Smooth muscle cell of the brain vasculature (primary cell): ENCODE measurements at regions not wholly inside any gene's neighbourhood (a gene's known extent, or its start where the extent isn't known, plus 50 kb on each side); places are given as distances from the start of the nearest gene placed in this dataset.
"Not testable (repeated sequence)": the region's sequence is repeated elsewhere in the genome, so short reads cannot be mapped to it uniquely, and the experiment has no call there.

Experiments used
- DNase-seq: peaks from one replicate; pipeline ENCODE4 v3.0.0-alpha.2; 2012; ENCODE audit warnings: low read depth, low spot score

DNA sequence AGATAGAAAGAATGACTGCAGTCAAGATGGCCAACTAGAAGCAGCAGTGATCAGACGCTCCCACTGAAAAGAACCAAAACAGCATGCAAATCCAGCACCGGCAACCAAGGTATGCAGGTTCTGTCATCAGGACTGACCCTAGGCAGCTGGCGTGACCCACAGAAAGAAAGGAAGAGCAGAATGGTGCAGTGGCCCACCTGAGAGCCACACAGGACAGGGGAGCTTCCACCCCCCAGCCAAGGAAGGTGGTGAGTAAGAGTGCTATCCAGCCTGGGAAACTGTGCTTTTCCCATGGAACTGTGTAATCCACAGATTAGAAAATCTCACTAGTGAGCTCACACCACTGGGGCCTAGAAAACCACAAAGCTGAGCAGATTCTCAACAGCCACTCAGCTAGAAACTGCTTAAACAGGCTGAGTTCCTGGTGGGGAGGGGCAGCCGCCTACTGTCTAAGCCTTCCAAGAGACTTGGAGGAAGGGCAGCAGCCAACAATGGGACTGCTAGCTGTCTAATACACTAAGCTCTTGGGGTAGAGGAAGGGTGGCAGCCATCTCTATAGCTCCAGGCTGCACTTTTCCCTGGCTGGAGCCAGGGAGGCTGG lies 127.9 kb downstream of the EVA1A start:
- no peak for DNase-seq

DNA sequence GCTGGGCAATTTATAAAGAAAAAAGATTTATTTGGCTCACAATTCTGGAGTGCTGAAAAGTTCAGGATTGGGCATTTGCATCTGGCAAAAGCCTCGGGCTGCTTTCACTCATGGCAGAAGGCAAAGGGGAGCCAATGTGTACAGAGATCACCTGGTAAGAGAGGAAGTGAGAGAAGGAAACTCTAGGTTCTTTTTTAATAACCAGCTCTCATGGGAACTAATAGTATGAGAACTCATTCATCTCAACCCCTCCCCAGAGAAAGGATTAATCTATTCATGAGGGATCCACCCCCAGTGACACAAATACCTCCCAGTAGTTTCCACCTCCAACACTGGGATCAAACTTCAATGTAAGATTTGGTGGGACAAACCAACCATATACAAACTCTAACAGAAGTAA lies 129.0 kb downstream of the EVA1A start:
- no peak for DNase-seq

DNA sequence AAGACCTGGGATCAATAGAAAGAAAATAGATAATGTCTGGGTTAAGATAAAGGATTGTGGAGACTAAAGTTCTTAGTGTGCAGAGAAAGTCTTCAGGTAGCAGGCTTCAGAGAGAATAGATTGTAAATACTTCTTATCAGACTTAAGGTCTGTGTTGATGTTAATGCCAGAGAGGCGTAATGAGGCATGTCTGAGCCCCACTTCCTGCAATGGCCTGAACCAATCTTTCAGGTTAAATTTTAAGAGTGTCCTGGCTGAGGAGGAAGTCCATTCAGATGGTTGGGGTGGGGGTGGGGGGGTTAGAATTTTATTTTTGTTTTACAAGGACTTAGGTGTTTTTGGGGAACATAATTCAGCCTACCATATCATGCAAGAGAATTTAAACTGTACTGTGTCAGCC lies 129.5 kb downstream of the EVA1A start:
- DNase-seq: no peak

DNA sequence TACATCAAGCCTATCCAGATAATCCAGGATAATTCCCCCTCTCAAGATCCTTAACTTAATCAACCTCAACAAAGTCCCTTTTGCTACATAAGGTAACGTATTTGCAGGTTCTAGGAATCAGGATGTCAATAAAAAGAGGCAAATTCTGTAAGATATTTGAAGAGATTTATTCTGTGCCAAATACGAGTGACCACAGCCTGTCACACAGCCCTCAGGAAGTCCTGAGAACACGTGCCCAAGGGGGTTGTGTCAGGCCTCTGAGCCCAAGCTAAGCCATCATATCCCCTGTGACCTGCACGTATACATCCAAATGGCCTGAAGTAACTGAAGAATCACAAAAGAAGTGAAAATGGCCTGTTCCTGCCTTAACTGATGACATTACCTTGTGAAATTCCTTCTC lies 130.3 kb downstream of the EVA1A start:
- DNase-seq: not testable (repeated sequence)

DNA sequence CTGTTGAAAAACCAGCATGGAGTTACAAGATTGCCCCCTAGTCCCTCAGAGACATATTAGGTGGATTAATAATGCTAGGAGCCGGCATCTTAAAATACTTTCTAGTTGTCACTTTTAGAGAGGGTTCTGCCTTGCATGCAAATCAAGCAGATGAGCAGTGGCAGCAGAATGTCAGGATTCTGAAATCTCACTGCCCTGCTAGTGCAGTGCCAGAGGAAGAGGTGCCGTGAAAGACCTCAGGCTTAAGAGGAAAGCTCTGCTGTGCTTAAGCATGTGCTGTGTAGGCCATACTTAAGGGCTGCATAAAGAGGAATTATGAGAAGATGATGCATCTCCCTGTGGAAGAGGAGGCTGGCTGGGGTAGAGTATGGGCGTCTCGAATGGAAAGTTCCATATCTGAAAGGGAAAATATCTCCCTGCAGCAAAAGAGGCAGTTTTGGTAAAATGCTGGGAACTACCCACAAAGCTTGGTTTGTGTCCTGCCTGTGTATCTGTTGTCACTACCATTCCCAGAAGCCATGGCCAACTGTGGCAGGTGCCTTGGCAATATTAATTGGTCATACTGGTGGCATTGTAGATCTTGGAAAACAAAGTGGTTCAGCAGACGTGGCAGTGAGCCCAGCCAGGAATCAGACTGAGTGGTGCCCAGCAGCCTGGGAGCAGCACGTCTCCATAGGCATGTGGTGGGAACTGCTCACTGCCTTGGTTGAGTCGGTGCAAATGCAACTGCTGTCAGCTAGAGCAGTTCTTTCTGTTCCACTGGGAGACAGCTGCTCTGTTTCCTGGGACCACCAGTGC lies 131.9 kb downstream of the EVA1A start:
- no peak for DNase-seq

DNA sequence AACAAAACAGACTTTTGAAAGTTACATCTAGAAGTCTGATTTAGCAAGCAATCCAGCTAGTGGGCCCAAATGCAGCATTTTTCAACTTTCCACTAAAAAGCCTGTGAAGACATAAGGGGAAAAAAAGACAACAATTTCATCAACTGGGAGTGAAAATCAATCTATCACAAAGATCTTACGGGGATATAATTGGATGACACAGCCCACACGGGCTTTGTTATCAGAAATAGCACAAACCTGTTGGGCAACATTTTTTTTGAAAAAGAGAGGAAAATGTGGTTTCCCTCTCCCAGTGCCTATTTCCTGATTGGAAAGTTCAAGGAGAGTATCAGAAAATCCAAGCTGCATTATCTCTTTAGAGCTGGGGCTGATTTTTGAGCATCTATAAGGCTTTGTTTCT lies 132.7 kb downstream of the EVA1A start:
- no peak for DNase-seq

DNA sequence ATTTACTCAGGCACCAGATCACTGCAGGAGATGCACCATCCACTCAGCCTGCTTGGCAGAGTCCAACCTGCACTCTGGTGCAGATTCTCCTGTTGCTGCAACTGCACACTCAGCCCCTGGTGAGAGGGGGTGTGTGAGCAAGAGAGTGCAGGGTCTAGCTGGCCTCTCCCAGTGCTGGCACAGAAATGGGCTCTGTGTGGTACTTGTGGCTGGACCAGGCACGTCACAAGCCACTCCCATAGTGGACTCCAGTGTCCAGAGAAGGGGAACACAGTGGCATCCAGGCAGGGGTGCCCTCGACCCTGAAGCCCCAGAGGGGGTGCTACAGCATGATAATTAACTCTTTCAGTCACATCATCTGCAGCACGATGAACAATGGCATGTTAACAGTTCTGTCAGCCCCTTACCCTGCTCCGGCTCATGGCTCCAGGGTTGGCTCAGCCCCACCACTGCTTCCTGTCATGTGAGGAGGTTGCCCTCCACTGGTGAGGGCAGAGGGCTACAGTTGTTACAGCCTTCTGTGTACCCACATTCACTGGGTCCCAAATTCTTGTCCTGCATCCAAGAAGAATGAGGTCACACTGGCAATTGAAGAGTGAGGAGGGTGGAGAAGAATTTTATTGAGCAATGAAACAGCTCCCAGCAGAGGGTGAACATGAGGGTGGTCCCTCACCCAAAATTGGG lies 135.7 kb downstream of the EVA1A start:
- DNase-seq: no peak

DNA sequence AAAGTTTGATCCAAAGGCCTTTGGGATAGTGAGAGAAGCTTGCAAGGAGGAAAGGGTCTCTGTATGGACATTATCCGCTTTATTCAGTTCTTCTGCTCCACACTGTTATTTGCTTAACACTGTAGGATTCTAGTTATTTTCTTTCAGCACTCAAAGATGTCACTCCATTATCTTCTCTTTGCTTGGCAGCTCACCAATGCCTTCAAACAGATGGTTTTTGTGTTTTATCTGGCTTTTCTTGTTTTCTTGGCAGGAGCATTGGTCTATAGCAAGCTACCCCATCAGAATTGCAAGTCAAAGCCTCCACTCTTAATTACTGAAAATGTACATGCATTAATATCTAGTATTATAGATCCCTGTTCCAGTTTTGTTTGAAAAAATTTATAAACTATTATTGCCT lies 138.8 kb downstream of the EVA1A start:
- DNase-seq: no peak

DNA sequence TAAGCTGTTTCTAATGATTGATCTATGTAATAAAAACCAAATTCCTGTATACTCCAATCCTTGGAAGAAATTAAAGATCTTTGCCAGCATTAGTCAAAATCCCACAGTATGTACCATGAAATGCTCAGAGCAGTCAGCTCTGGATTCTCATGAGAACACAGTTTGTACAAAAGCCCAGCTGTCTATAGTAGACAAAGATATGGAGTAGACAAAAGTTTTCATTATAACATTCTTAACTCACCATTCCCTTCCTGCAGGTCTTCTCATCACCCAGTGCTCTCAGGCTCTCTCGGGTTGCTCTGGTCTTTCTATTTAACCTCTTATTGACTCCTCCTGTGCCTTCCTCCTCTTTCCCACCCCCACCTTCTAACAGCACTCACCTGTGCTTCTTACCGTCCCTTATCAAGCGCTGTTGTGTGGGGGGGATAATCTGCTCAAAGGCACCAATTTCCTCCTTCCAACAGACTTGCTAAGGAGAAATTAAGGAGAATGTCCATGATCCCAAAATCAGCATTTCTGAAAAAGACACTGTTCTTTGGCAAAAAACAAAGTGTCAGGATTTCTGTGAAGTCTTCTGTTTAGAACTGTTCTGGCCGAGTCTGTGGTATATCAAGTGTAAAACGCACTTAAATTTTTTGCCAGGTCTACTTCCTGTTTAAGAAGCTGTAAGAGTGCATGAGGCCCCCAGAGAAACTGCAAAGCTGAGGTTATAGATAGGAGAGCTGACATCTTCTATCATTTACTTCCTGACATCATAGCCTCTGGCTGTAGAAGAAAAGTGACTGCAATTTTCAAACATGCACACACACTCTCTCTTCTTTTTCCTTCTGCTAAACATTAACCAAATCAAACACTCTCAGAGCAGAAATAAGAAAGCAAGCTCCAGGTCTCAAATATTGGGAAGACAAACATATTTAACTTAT lies 144.1 kb downstream of the EVA1A start:
- DNase-seq: no peak

DNA sequence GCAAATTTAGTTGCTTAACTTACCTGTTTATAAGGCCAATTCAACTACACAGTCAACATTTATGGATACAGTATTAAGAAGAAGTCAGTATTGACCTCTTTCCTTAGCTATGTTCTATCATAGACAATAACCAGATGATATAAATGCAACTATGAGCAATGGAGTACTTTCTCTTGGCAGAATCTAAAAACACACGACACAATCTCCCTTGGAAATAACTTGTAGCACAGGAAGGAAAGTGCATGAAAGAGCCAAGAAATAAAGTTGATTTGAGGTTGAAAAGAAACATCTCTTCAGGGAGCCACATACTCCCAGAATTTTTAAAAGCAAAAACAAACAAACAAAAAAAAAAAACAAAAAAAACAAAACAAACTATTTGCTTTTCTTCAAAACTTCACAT lies 145.0 kb downstream of the EVA1A start:
- no peak for DNase-seq

DNA sequence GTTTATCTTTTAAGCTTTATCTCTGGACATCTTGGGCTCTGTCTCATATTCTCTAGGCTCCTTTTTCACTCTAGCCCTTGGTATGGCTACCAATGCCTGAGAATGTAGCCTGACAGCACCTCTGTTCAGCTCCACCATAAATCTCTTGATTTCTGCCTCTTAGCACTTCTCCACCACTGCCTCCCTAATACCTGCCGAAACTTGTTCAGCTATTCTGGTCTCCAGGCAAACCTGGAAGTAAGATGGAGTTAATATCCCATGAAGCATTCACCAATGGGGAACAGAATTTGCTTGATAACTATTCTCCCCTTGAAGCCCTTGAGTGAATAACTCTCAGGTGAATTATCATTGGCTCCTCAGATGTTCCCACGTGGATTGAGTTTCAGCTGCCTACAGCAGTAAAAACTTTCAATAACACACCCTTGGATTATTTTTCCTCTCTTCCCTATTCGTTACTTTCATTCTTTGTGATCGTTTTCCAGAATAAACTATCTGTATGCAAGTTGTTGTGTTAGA lies 145.6 kb downstream of the EVA1A start:
- DNase-seq: no peak

DNA sequence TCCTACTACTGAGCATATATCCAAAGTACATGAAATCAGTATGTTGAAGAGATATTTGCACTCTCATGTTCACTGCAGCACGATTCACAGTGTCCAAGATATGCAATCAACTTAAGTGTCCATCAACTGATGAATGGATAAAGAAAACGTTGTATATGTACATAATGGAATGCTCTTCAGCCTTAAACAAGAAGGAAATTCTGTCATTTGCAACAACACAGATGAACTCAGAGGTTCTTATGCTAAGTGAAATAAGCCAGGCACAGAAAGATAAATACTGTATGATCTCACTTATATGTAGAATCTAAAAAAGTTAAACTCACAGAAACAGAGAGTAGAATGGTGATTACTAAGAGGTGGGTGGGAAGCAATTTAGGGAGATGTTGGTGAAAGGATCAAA lies 149.2 kb downstream of the EVA1A start:
- DNase-seq: no peak

DNA sequence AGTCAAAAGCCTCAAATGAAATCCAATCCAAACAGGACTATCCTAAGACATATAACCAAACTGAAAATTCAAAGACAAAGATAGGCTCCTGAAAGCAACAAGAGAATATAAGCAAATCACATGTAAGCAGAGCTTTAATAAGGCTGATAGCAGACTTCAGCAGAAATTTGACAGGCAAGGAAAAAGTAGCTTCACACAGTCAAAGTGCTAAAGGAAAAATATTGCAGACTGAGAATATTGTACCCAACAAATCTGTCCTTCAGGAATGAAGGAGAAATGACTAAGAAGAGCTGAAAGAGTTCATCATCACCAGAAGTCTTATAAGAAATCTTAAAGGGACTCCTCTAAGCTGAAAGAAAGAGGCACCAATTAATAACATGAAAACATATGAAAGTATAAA lies 150.0 kb downstream of the EVA1A start:
- DNase-seq: no peak

DNA sequence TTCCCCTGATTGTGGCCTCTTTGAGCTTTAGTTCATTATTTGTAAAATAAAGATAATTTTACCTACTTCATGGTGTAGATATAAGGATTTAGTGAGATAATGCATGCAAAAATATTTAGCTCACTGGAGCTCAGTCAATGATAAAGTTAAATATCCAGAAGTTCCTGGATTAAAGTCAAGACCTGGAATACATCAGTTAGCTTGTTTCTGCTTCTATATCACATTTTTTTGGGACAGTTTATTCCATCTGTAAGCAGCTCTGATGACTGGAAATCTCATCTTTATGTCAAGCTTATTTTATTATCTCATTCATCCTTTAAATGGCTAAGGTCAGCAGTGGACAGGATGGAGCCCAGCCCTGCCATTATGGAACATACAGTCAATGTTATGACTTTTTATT lies 152.0 kb downstream of the EVA1A start:
- no peak for DNase-seq

DNA sequence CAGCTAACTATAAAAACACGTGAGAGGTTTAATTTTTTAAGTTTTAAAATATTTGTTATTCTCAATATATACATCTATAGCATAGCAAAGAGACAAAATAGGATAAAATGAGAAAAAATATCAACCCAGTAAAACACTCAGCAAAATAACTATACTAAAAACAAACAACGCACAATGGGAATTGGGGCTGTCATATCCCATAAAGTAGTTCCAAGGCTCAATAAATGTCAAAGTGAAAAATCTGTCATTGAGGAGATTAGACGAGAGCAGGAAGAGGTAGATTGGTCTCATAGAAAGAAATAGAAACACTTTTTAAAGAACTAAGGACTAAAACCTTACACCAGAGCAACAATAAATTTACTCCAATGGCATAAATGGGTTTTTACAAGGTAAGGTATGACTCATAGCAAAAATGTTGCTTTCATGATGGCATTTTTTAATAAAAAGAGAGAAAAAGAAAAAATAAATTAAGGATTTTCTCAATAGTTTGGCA lies 153.7 kb downstream of the EVA1A start:
- DNase-seq: no peak

DNA sequence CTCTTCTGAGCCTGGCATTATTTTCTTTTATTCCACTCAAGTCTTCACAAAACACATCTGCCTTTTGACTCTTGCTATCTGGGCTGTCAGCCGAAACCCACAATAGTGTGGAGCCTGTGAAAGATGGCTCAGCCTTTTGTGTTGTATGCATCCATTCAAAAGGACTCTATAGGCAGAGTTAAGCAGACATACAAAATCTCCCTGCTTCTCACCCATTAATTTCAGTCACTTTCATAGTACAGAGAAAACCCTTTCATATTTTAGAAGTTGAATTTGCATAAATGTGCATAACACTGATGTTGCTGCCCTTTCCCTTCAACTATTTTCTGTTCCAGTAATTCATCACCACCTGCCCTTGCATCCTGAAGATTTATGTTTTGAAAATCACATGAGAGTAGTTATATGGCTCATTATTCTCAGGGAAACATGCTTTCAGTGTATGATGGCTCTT lies 154.6 kb downstream of the EVA1A start:
- no peak for DNase-seq

DNA sequence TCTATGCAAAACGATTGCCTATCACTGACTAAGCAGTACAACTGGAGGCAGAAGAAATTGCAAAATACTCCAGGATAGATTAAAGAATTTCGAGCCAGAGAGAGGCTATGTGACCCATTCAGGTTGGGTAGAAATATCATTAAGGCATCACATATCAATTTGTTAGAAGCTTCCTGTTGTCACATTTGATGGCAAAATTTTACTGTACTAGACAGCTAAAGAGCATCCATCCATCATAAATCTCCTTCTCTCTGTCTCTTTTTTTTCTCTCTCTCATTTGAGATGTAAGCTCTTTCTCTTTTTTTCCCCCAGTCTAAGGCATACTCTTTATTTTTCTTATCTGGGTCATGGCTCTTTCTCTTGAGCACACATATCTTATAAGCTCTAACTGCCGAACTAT lies 155.7 kb downstream of the EVA1A start:
- DNase-seq: no peak

DNA sequence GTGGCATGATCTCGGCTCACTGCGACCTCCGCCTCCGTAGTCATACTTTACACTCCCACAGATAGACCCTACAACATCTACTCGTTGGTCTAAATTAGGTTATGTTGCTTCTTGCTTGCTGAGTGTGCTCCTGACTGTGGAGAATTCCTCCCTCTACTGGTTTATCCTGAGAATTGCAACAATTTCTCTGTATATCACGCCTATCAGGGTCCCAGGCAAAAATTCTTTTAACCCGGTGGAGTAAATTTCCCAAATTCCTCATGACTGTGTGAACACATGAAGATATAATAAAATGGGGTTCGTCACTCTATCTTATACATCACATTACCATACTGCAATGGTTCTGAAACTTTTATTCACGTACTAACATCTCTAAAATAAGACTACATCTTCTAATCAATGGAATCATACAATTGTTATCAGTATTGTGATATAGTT lies 156.7 kb downstream of the EVA1A start:
- DNase-seq: peak; percentile 7

DNA sequence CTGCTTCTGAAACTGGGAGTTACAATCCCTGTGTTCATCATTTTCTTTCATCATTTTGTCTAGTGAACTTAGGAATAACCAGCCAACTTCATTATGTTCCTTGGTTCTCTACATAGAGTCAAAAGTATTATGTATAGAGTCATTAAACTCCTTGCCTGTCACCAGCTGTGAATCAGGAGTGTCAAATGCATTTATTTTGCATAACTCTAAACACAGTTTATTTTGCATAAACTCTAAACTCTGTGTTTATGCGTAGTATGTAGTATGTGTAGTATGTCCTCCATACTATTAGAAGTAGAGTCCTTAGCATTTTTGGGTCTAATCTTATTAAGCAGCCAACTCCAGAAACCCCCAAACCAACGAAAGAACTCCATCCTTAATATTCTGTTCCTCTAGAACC lies 164.4 kb downstream of the EVA1A start:
- DNase-seq: no peak

DNA sequence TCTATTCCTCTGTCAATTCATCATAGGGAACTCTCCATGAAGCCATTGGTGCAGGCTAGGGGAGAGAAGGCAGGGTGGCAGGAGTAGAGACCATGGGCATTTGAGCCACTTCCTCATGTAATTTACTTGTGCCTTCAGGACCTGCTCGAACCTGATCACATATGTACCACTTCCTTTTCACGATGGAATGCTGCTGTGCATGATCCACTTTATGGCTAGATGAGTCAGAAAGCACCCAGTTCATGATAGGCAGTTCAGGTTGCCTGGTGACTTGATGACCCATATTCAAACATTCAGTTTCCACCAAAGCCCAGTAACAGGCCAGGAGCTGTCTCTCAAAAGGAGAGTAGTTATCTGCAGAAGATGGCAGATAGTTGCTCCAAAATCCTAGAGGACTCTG lies 166.0 kb downstream of the EVA1A start:
- not testable (repeated sequence) for DNase-seq

DNA sequence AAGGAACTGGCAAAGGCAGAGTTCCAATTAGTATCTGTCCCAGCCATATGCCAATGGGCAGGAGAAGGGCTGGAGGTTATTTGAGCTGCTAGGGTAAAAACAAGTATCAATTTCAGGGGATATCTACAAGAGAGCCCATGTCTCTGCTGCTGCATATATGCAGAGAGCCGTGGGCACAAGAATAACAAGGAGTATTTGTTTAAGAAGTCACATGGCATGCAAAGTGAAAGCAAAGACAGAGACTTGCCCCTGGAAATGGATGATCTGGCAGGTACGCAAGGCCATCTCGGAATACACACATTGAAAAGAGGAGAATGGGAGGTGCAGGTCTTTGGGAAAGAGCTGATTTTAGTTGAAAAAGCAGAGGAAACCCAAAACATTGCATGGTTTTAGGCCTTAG lies 170.6 kb downstream of the EVA1A start:
- DNase-seq: no peak
